Caco-2 (cell line): ENCODE measurements at regions not wholly inside any gene's neighbourhood (a gene's known extent, or its start where the extent isn't known, plus 50 kb on each side); places are given as distances from the start of the nearest gene placed in this dataset.
"Not testable (repeated sequence)": the region's sequence is repeated elsewhere in the genome, so short reads cannot be mapped to it uniquely, and the experiment has no call there.

Experiments used
- BruUV-seq: library from RNA; stranded (reverse); fragments of 400-500 nt; replicated peaks from 2 replicates; lab custom pipeline; 2021; lab: Mats Ljungman, UMichigan
- CTCF ChIA-PET: fragments of 300-600 bp; sonication (Branson Sonifier 250); formaldehyde crosslinking; loops from one replicate; lab custom pipeline; 2022; ENCODE audit warnings: antibody characterized with exemption; lab: Charles Lee
- POLR2A ChIA-PET: fragments of 300-600 bp; sonication (Branson Sonifier 250); formaldehyde crosslinking; loops from one replicate; lab custom pipeline; 2022; ENCODE audit warnings: antibody characterized with exemption; lab: Charles Lee
- DNase-seq, 2 experiments: peaks; one replicate each; pipeline versions ENCODE4 v3.0.0 to v3.0.0-alpha.2; 2020 to 2022
- H3K27me3 ChIP-seq: replicated peaks from 2 replicates; pipeline ENCODE4 v1.6.0; 2011; ENCODE audit warnings: low read length; ENCODE audit not compliant: control insufficient read depth, insufficient read depth
- H3K36me3 ChIP-seq: 2 replicates; pipeline ENCODE4 v1.5.1; 2011; ENCODE audit warnings: low read length; ENCODE audit not compliant: control insufficient read depth, insufficient read depth
- H3K4me1 ChIP-seq: fragments of 250-450 bp; sonication (Bioruptor Pico); 2 replicates; pipeline ENCODE4 v1.5.1; 2020; ENCODE audit warnings: mild to moderate bottlenecking
- H3K4me3 ChIP-seq: 2 replicates; pipeline ENCODE4 v1.5.1; 2011; ENCODE audit warnings: low read depth, mild to moderate bottlenecking, control low read depth, low read length
- H3K9me3 ChIP-seq: fragments of 250-450 bp; sonication (Bioruptor Pico); 2 replicates; pipeline ENCODE4 v1.5.1; 2020; ENCODE audit warnings: mild to moderate bottlenecking, moderate library complexity
- H3K27ac Mint-ChIP-seq: one replicate; pipeline ENCODE4 v1.8.0; 2022; ENCODE audit warnings: mixed read lengths; ENCODE audit not compliant: unreplicated experiment
- H3K27me3 Mint-ChIP-seq: one replicate; pipeline ENCODE4 v1.8.0; 2022; ENCODE audit warnings: mixed read lengths; ENCODE audit not compliant: insufficient read depth, unreplicated experiment
- H3K36me3 Mint-ChIP-seq: one replicate; pipeline ENCODE4 v1.8.0; 2022; ENCODE audit warnings: mild to moderate bottlenecking, mixed read lengths; ENCODE audit not compliant: insufficient read depth, unreplicated experiment
- H3K4me1 Mint-ChIP-seq: one replicate; pipeline ENCODE4 v1.8.0; 2022; ENCODE audit warnings: low read depth, mixed read lengths; ENCODE audit not compliant: unreplicated experiment
- H3K4me3 Mint-ChIP-seq: one replicate; pipeline ENCODE4 v1.8.0; 2022; ENCODE audit warnings: mild to moderate bottlenecking, moderate library complexity, mixed read lengths; ENCODE audit not compliant: unreplicated experiment
- H3K9me3 Mint-ChIP-seq: one replicate; pipeline ENCODE4 v1.8.0; 2022; ENCODE audit warnings: mixed read lengths; ENCODE audit not compliant: unreplicated experiment
- CTCF ChIP-seq, 2 experiments: fragments of 200-600 bp in 1 of 2; IDR thresholded peaks; 1 replicate in 1 of 2; 2 replicates in 1 of 2; pipeline versions ENCODE4 v1.5.1 to v1.8.0; 2011 to 2022; ENCODE audit warnings: antibody characterized with exemption in 1 of 2, control low read depth in 1 of 2, inconsistent platforms in 1 of 2, low read depth in 1 of 2, low read length in 1 of 2, mild to moderate bottlenecking in 1 of 2, moderate library complexity in 1 of 2; ENCODE audit not compliant: insufficient read depth in 1 of 2, severe bottlenecking in 1 of 2, unreplicated experiment in 1 of 2
- intact Hi-C: fragments of 100-400 bp; cut with micrococcal nuclease; formaldehyde crosslinking; loops from one replicate; pipeline ENCODE4 v1.10.0; 2022; ENCODE audit not compliant: unreplicated experiment

GRCh38 chr7:106744563-106745091, 83.7 kb upstream of the CCDC71L start:
- BruUV-seq, result no TSS peak
- H3K27me3 Mint-ChIP-seq, result no peaks in the 10 kb centered on the region

GRCh38 chr7:106747301-106747700, 86.3 kb upstream of the CCDC71L start:
- H3K27me3 Mint-ChIP-seq, H3K27me3 ChIP-seq, CTCF ChIA-PET, H3K4me1 ChIP-seq, intact Hi-C loops, DNase-seq, H3K27ac Mint-ChIP-seq, H3K9me3 ChIP-seq, H3K4me3 Mint-ChIP-seq, H3K36me3 Mint-ChIP-seq, H3K4me1 Mint-ChIP-seq, H3K36me3 ChIP-seq, BruUV-seq, POLR2A ChIA-PET, H3K4me3 ChIP-seq, H3K9me3 Mint-ChIP-seq: not testable (repeated sequence)

More at GRCh38 chr7:106744563-106745091, 83.7 kb upstream of the CCDC71L start:
- Mint-ChIP-seq H3K36me3 (no peaks in the 10 kb centered on the region), H3K4me3 (no peak overlapping the region), H3K4me1 (no peaks in the 10 kb centered on the region), H3K27ac (no peak overlapping the region), H3K9me3 (no peaks in the 10 kb centered on the region)
- no peaks in the 10 kb centered on the region for H3K4me1 ChIP-seq
- H3K27me3 ChIP-seq, result no peaks in the 10 kb centered on the region
- no peak overlapping the region for H3K4me3 ChIP-seq
- no peak for DNase-seq
- ChIA-PET CTCF (interaction anchor here (0.6 kb wide), 1 partner anchor 171 kb away, joined by 3 read pairs; no protein-coding TSS in a partner anchor), POLR2A (no interaction called here)
- no peak for TF ChIP-seq CTCF (IDR thresholded peaks at IDR 0.05; ENCODE audit: insufficient read depth in 1 of 2, low read depth in 1 of 2, low read length in 1 of 2, severe bottlenecking in 1 of 2, unreplicated experiment in 1 of 2)
- no peaks in the 10 kb centered on the region for H3K9me3 ChIP-seq
- intact Hi-C loops, result no loop called here
- no peaks in the 10 kb centered on the region for H3K36me3 ChIP-seq

GRCh38 chr7:106747804-106748203, 86.8 kb upstream of the CCDC71L start:
- CTCF ChIA-PET, result no interaction called here
- no peak for DNase-seq
- Mint-ChIP-seq H3K27ac (no peak overlapping the region), H3K9me3 (no peaks in the 10 kb centered on the region), H3K4me3 (no peak overlapping the region), H3K36me3 (no peaks in the 10 kb centered on the region), H3K4me1 (peaks cover 12% of the 10 kb centered on the region), H3K27me3 (no peaks in the 10 kb centered on the region)
- no peaks in the 10 kb centered on the region for H3K27me3 ChIP-seq
- H3K9me3 ChIP-seq, result no peaks in the 10 kb centered on the region
- H3K36me3 ChIP-seq, result no peaks in the 10 kb centered on the region
- H3K4me1 ChIP-seq, result peaks cover 11% of the 10 kb centered on the region; the same call in 1 of the 2 replicates
- H3K4me3 ChIP-seq, result no peak overlapping the region
- POLR2A ChIA-PET, result no interaction called here
- TF ChIP-seq CTCF (IDR thresholded peaks at IDR 0.05; ENCODE audit: insufficient read depth in 1 of 2, low read depth in 1 of 2, low read length in 1 of 2, severe bottlenecking in 1 of 2, unreplicated experiment in 1 of 2), result no peak
- intact Hi-C loops, result no loop called here
- no TSS peak for BruUV-seq
